CD14-positive monocyte (primary cell): ENCODE measurements at regions not wholly inside any gene's neighbourhood (a gene's known extent, or its start where the extent isn't known, plus 50 kb on each side); places are given as distances from the start of the nearest gene placed in this dataset.

Experiments used
- DNase-seq, 3 donors: peaks; one replicate each; pipeline ENCODE4 v3.0.0-alpha.2; 2011 to 2022
- H2AFZ ChIP-seq: 2 replicates; pipeline ENCODE4 v1.6.0; 2012; ENCODE audit warnings: mild to moderate bottlenecking, low read depth, low read length, inconsistent platforms; ENCODE audit not compliant: insufficient read depth, poor library complexity, severe bottlenecking
- H3K27ac ChIP-seq, 2 donors: 1 replicate in 1 of 2; 2 replicates in 1 of 2; pipeline ENCODE4 v1.5.1; 2012 to 2013; ENCODE audit warnings: low read length in 2 of 2, control low read depth in 1 of 2, inconsistent platforms in 1 of 2, low read depth in 1 of 2, mild to moderate bottlenecking in 1 of 2
- H3K27me3 ChIP-seq, 2 donors: one replicate each; pipeline versions ENCODE4 v1.6.0 to v1.6.1; 2011 to 2013; ENCODE audit warnings: low read length in 2 of 2; ENCODE audit not compliant: control insufficient read depth in 2 of 2, insufficient read depth in 2 of 2
- H3K36me3 ChIP-seq, 2 donors: replicated peaks in 1 of 2; 1 replicate in 1 of 2; 2 replicates in 1 of 2; pipeline versions ENCODE4 v1.5.1 to v1.6.1; 2012 to 2013; ENCODE audit warnings: low read length in 2 of 2, control low read depth in 1 of 2, inconsistent platforms in 1 of 2, mild to moderate bottlenecking in 1 of 2; ENCODE audit not compliant: insufficient read depth in 2 of 2, control insufficient read depth in 1 of 2
- H3K4me1 ChIP-seq, 2 donors: 1 replicate in 1 of 2; 2 replicates in 1 of 2; pipeline versions ENCODE4 v1.5.1 to v1.6.1; 2012 to 2013; ENCODE audit warnings: low read length in 2 of 2, control low read depth in 1 of 2, inconsistent platforms in 1 of 2, mild to moderate bottlenecking in 1 of 2, moderate library complexity in 1 of 2; ENCODE audit not compliant: insufficient read depth in 2 of 2, control insufficient read depth in 1 of 2
- H3K4me2 ChIP-seq: replicated peaks from 2 replicates; pipeline ENCODE3; 2012; ENCODE audit warnings: low read length, moderate library complexity, mild to moderate bottlenecking; ENCODE audit not compliant: poor library complexity, severe bottlenecking; ENCODE audit errors: extremely low read depth
- H3K4me3 ChIP-seq, 3 experiments: fragments of 200-600 bp in 1 of 3; sonication (generic) in 1 of 3; replicated peaks in 1 of 3; 1 replicate in 2 of 3; 2 replicates in 1 of 3; pipeline ENCODE4 v1.5.1; 2011 to 2013; ENCODE audit warnings: low read length in 3 of 3, mild to moderate bottlenecking in 3 of 3, control low read depth in 2 of 3, low read depth in 2 of 3, inconsistent platforms in 1 of 3, moderate library complexity in 1 of 3
- H3K79me2 ChIP-seq: 2 replicates; pipeline ENCODE4 v1.6.0; 2012; ENCODE audit warnings: mild to moderate bottlenecking, control low read depth, inconsistent platforms, low read length, moderate library complexity; ENCODE audit not compliant: insufficient read depth
- H3K9ac ChIP-seq: 2 replicates; pipeline ENCODE4 v1.6.0; 2017; ENCODE audit warnings: low read length, mild to moderate bottlenecking; ENCODE audit not compliant: insufficient read depth, poor library complexity, severe bottlenecking
- H3K9me3 ChIP-seq, 2 donors: replicated peaks in 1 of 2; 1 replicate in 1 of 2; 2 replicates in 1 of 2; pipeline versions ENCODE4 v1.5.1 to v1.6.1; 2012 to 2013; ENCODE audit warnings: low read length in 2 of 2, control low read depth in 1 of 2; ENCODE audit not compliant: control insufficient read depth in 1 of 2, insufficient read depth in 1 of 2
- H4K20me1 ChIP-seq: 2 replicates; pipeline ENCODE4 v1.6.0; 2012; ENCODE audit warnings: mild to moderate bottlenecking, low read length, control low read depth, moderate library complexity; ENCODE audit not compliant: insufficient read depth
- H3K27ac Mint-ChIP-seq, 7 donors: one replicate each; pipeline ENCODE4 v1.8.0; 2020; ENCODE audit warnings: mild to moderate bottlenecking in 7 of 7, mixed read lengths in 7 of 7, moderate library complexity in 6 of 7, inconsistent platforms in 2 of 7
- H3K27me3 Mint-ChIP-seq, 3 donors: one replicate each; pipeline ENCODE4 v1.8.0; 2021 to 2022; ENCODE audit warnings: low read depth in 3 of 3, mild to moderate bottlenecking in 3 of 3, mixed read lengths in 3 of 3, moderate library complexity in 3 of 3, inconsistent platforms in 1 of 3
- H3K36me3 Mint-ChIP-seq, 2 donors: one replicate each; pipeline ENCODE4 v1.8.0; 2020; ENCODE audit warnings: mixed read lengths in 2 of 2, inconsistent platforms in 1 of 2, mild to moderate bottlenecking in 1 of 2
- H3K4me1 Mint-ChIP-seq: one replicate; pipeline ENCODE4 v1.8.0; 2020; ENCODE audit warnings: mild to moderate bottlenecking, mixed read lengths
- H3K4me3 Mint-ChIP-seq, 2 donors: one replicate each; pipeline ENCODE4 v1.8.0; 2020; ENCODE audit warnings: mild to moderate bottlenecking in 2 of 2, mixed read lengths in 2 of 2, moderate library complexity in 1 of 2
- H3K9me3 Mint-ChIP-seq, 7 donors: one replicate each; pipeline ENCODE4 v1.8.0; 2020 to 2022; ENCODE audit warnings: mixed read lengths in 7 of 7, mild to moderate bottlenecking in 6 of 7, moderate library complexity in 6 of 7, inconsistent platforms in 2 of 7
- CTCF ChIP-seq: fragments of 200-600 bp; IDR thresholded peaks from one replicate; pipeline ENCODE4 v1.8.0; 2022; ENCODE audit warnings: antibody characterized with exemption, mild to moderate bottlenecking
- WGBS: methylation state at CpG from one replicate; pipeline ENCODE4 v1.1.5; 2013; ENCODE audit warnings: missing lambda C conversion rate; ENCODE audit not compliant: insufficient coverage; 5-methylcytosine and 5-hydroxymethylcytosine counted together
- intact Hi-C, 2 donors: fragments of 100-400 bp; cut with micrococcal nuclease; formaldehyde crosslinking; loops; one replicate each; pipeline versions ENCODE4 v1.15.0 to v1.15.1; 2023

GRCh38 chr6:22940581-22941290, 371.4 kb downstream of the HDGFL1 start:
- Histone ChIP-seq H3K27me3 (no peaks in the 10 kb centered on the region), H3K9me3 (peaks cover 0 to 7% of the 10 kb centered on the region in 2 donors), H3K4me2 (no peak overlapping the region), H3K36me3 (no peaks in the 10 kb centered on the region), H4K20me1 (no peaks in the 10 kb centered on the region), H3K27ac (no peak overlapping the region), H3K4me3 (no peak overlapping the region), H3K9ac (no peak overlapping the region), H2AFZ (no peak overlapping the region), H3K4me1 (no peaks in the 10 kb centered on the region), H3K79me2 (no peaks in the 10 kb centered on the region)
- DNase-seq, result no peak
- 98% methylated on average over 5 of the region's 6 CpGs for WGBS
- peaks cover 0 to 2% (median 1%) of the 10 kb centered on the region in 3 donors for H3K27me3 Mint-ChIP-seq
- intact Hi-C loops, result no loop called here
- H3K27ac Mint-ChIP-seq, result no peak overlapping the region
- no peaks in the 10 kb centered on the region for H3K36me3 Mint-ChIP-seq
- H3K9me3 Mint-ChIP-seq, result peaks cover 2 to 11% (median 7%) of the 10 kb centered on the region in 7 donors
- TF ChIP-seq CTCF, result no peak
- no peak overlapping the region for H3K4me3 Mint-ChIP-seq
- H3K4me1 Mint-ChIP-seq, result no peaks in the 10 kb centered on the region

GRCh38 chr6:22942403-22942802, 373.0 kb downstream of the HDGFL1 start:
- Histone ChIP-seq H3K4me2 (no peak overlapping the region), H3K27ac (no peak overlapping the region), H3K9ac (no peak overlapping the region), H2AFZ (no peak overlapping the region), H3K9me3 (peaks cover 0 to 7% of the 10 kb centered on the region in 2 donors), H3K36me3 (no peaks in the 10 kb centered on the region), H4K20me1 (no peaks in the 10 kb centered on the region), H3K27me3 (no peaks in the 10 kb centered on the region), H3K4me3 (no peak overlapping the region), H3K79me2 (no peaks in the 10 kb centered on the region), H3K4me1 (no peaks in the 10 kb centered on the region)
- H3K27me3 Mint-ChIP-seq, result peaks cover 0 to 2% (median 1%) of the 10 kb centered on the region in 3 donors
- H3K36me3 Mint-ChIP-seq, result no peaks in the 10 kb centered on the region
- TF ChIP-seq CTCF, result no peak
- no CpG with 5 or more reads among the region's 2 CpGs for WGBS
- no peak for DNase-seq
- H3K4me1 Mint-ChIP-seq, result no peaks in the 10 kb centered on the region
- no peak overlapping the region for H3K4me3 Mint-ChIP-seq
- H3K9me3 Mint-ChIP-seq, result peaks cover 2 to 9% (median 7%) of the 10 kb centered on the region in 7 donors
- intact Hi-C loops, result no loop called here
- no peak overlapping the region for H3K27ac Mint-ChIP-seq
